ENCODE measurements at regions not wholly inside any gene's neighbourhood (a gene's known extent, or its start where the extent isn't known, plus 50 kb on each side); places are given as distances from the start of the nearest gene placed in this dataset.
"Not testable (repeated sequence)": the region's sequence is repeated elsewhere in the genome, so short reads cannot be mapped to it uniquely, and the experiment has no call there.

DNA sequence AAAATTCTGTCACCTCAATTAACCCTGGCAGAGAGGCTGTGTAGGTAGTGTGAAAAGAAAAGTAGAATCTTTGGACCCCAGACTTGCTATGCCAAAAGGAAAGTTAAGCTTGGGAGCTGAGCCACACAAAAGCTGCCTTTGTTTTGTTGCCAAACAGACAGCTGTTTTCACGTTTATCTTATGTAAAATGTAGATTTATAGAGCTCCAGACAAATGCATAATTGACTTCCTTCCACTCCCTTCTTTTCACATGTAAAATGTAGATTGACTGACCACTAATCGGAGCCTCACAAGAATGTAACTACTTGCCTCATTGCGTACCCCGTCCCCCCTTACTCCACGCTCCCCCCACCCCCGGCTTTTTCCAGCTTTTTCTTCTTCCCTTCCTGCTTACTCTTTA is 2302.2 kb upstream of the RAG2 start:
- Histone ChIP-seq H3K27me3 (no peaks in the 10 kb centered on the region), H3K27ac (no peak overlapping the region), H3K36me3 (no peaks in the 10 kb centered on the region), H3K4me3 (no peak overlapping the region), H3K4me1 (no peaks in the 10 kb centered on the region), H3K9me3 (no peaks in the 10 kb centered on the region)
- peak in 2 of 4 donors; percentile 42 to 64 for DNase-seq
- ATAC-seq = no peak
- TF ChIP-seq, protein P1, sequence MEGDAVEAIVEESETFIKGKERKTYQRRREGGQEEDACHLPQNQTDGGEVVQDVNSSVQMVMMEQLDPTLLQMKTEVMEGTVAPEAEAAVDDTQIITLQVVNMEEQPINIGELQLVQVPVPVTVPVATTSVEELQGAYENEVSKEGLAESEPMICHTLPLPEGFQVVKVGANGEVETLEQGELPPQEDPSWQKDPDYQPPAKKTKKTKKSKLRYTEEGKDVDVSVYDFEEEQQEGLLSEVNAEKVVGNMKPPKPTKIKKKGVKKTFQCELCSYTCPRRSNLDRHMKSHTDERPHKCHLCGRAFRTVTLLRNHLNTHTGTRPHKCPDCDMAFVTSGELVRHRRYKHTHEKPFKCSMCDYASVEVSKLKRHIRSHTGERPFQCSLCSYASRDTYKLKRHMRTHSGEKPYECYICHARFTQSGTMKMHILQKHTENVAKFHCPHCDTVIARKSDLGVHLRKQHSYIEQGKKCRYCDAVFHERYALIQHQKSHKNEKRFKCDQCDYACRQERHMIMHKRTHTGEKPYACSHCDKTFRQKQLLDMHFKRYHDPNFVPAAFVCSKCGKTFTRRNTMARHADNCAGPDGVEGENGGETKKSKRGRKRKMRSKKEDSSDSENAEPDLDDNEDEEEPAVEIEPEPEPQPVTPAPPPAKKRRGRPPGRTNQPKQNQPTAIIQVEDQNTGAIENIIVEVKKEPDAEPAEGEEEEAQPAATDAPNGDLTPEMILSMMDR (IDR thresholded peaks at IDR 0.05) = no peak
- intact Hi-C loops (cut with DNase I) = no loop called here

DNA sequence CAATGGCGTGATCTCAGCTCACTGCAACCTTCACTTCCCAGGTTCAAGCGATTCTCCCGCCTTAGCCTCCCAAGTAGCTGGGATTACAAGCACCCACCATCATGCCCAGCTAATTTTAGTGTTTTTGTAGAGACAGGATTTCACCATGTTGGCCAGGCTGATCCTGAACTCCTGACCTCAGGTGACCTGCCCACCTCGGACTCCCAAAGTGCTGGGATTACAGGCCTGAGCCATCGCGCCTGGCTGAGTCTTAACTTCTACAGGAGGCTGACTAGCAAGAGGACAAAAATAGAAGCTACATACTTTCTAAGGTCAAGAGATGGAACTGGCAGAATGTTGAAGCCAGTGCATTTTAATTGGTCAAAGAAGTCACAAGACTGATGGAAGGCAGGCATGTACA is 2296.2 kb upstream of the RAG2 start:
- H3K27me3 ChIP-seq; H3K36me3 ChIP-seq; H3K4me1 ChIP-seq; H3K4me3 ChIP-seq; intact Hi-C loops (cut with DNase I); DNase-seq; H3K27ac ChIP-seq; ATAC-seq; H3K9me3 ChIP-seq: not testable (repeated sequence)

DNA sequence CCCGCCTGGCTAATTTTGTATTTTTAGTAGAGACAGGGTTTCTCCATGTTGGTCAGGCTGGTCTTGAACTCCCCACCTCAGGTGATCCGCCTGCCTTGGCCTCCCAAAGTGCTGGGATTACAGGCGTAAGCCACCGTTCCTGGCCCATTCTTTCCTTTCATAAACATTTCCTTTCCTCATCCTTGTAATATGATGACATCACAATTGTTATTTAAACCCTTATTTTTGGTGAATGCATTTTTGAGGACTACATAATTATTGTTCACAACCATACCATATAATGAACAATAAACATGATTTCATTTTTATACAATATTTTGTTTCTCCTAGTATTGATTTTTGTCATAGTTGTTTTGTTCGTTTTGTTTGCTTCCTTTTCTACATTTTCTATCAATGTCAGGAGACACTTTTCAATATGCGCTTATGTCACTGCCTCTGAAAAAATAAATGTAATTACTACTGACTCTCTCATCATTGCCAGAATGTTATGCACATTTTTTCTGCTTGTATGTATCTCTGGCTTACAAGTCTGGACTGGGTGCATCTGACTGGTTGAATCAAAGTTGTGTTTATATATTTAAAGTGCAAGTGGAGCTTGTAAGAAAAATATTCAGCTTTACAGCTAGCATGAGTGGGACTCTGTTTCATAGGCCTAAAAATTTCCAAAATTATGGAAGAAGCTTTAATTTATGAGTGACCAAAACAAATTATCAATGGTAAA is 2286.3 kb upstream of the RAG2 start:
- H3K27me3 ChIP-seq = no peaks in the 10 kb centered on the region
- H3K4me3 ChIP-seq = no peak overlapping the region
- no peaks in the 10 kb centered on the region for H3K36me3 ChIP-seq
- H3K4me1 ChIP-seq = no peaks in the 10 kb centered on the region
- TF ChIP-seq, protein P1 (IDR thresholded peaks at IDR 0.05) = no peak
- H3K9me3 ChIP-seq = no peaks in the 10 kb centered on the region
- no peak overlapping the region for H3K27ac ChIP-seq
- DNase-seq = no peak
- intact Hi-C loops (cut with DNase I) = no loop called here
- ATAC-seq = no peak

DNA sequence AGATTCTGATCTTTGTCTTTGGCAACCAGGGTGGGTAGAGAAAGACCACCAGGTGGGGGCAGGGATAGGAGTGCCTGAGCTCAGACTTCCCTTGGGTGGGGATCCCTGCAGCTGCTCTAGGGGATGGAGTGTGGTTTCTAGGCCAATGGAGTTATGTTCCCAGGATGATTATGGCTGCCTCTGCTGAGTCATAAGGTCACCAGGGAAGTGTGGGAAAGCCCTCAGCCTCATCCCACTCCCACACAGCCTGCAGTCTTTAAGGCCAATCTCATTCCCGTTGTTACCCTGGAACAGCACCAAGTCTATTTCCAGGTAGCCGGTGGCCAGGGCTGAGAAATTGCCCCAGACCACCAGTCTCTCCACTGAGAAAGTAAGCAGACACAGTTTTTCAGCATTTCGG is 2269.3 kb upstream of the RAG2 start:
- TF ChIP-seq, protein P1 (IDR thresholded peaks at IDR 0.05) = no peak
- Histone ChIP-seq H3K4me1 (no peaks in the 10 kb centered on the region), H3K27me3 (no peaks in the 10 kb centered on the region), H3K36me3 (no peaks in the 10 kb centered on the region), H3K9me3 (peaks cover 0 to 21% of the 10 kb centered on the region in 2 donors), H3K4me3 (no peak overlapping the region), H3K27ac (no peak overlapping the region)
- no peak for ATAC-seq
- intact Hi-C loops (cut with DNase I) = no loop called here
- DNase-seq = no peak

DNA sequence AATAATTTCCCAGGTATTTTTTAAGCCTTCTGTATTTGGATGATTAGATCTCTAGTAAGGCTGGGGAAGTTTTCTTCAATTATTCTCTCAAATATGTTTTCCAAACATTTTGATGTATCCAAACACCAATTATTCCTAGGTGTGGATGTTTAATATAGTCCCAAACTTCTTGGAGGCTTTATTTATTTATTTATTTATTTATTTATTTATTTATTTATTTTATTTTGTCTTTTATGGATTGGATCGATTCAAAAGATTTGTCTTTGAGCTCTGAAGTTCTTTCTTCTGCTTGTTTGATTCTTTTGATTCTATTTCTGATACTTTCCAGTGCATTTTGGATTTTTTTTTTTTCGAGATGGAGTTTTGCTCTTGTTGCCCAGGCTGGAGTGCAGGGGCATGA is 2267.9 kb upstream of the RAG2 start:
- intact Hi-C loops (cut with DNase I) = no loop called here
- H3K4me3 ChIP-seq = no peak overlapping the region
- no peaks in the 10 kb centered on the region for H3K36me3 ChIP-seq
- no peak overlapping the region for H3K27ac ChIP-seq
- no peaks in the 10 kb centered on the region for H3K4me1 ChIP-seq
- ATAC-seq = no peak
- no peak for DNase-seq
- TF ChIP-seq, protein P1 (IDR thresholded peaks at IDR 0.05) = no peak
- H3K9me3 ChIP-seq = peaks cover 0 to 25% of the 10 kb centered on the region in 2 donors
- H3K27me3 ChIP-seq = no peaks in the 10 kb centered on the region

DNA sequence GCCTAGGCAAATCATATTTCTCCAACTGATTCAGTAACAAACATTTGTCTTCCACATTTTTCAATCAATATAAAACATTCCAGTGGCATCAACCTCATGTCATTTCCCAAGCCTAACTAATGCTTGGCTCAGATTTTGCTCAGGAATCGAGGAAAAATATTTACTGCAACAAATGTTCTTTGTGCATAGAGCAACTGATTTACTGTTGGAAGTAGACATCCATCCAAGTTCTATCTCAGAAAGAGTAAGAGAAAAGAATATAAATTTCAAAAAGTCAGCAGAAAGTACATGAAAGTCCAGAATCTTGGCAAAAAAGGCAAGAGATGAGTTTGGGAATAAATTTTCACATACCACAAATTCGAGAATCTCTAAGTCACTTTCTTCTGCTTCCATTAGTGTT is 2245.0 kb upstream of the RAG2 start:
- no peak for DNase-seq
- no peak for ATAC-seq
- Histone ChIP-seq H3K36me3 (no peaks in the 10 kb centered on the region), H3K27ac (no peak overlapping the region), H3K4me3 (no peak overlapping the region), H3K9me3 (peaks cover 0 to 2% of the 10 kb centered on the region in 2 donors), H3K4me1 (no peaks in the 10 kb centered on the region), H3K27me3 (no peaks in the 10 kb centered on the region)
- TF ChIP-seq, protein P1 (IDR thresholded peaks at IDR 0.05) = no peak
- intact Hi-C loops (cut with DNase I) = no loop called here
